ENCODE measurements at regions not wholly inside any gene's neighbourhood (a gene's known extent, or its start where the extent isn't known, plus 50 kb on each side); places are given as distances from the start of the nearest gene placed in this dataset.

DNA sequence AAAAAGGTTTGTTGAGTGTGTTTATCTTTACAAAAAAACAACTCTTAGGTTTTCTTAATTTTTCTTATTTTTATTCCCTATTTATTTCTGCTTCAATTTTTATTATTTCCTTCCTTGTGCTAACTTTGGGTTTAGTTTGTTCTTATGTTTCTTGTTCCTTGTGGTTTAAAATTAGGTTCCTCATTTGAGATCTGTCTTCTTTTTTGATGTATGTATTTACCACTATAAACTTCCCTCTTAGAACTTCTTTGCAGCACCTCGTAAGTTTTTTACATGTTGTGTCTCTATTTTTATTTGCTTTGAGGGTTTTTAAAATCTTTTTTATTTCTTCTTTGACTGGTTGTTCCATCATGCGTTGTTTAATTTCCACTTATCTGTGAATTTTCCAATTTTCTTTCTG, 1217.1 kb upstream of the CELF2 start:
- ATAC-seq = no peak

DNA sequence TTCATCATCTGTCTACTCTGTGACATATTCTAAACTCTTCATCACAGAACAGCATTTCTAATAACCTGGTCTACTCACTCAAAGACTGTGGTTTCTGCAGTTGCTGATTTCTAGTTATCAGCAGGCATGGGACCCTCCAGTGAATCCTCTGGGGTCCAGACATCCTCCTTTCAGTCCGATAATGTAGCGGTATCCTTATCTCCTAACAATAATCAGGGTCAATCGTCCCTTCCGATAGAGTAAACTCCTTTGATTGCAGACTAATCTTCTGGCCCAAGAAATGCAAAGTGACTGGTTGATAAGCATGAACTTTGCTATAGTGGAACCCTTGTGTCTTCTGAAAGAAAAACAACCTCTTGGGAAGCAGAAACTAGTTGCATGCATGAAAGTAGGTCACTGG, 1209.8 kb upstream of the CELF2 start:
- no peaks in the 10 kb centered on the region for H3K36me3 ChIP-seq
- no peak overlapping the region for H3K4me3 ChIP-seq
- no peaks in the 10 kb centered on the region for H3K27me3 ChIP-seq
- H3K9me3 ChIP-seq = no peaks in the 10 kb centered on the region
- TF ChIP-seq CTCF (IDR thresholded peaks at IDR 0.05) = no peak
- 27 to 33% methylated on average over 4 of the region's 4 CpGs for WGBS, 2 donors
- no peak overlapping the region for H3K27ac ChIP-seq
- intact Hi-C loops (cut with DNase I) = no loop called here
- FAIRE-seq (no peak), ATAC-seq (no peak), DNase-seq (no peak)
- H3K4me1 ChIP-seq = no peaks in the 10 kb centered on the region

More for the DNA sequence above, 1217.1 kb upstream of the CELF2 start:
- Histone ChIP-seq H3K9me3 (no peaks in the 10 kb centered on the region), H3K4me1 (no peaks in the 10 kb centered on the region), H3K36me3 (no peaks in the 10 kb centered on the region), H3K27ac (no peak overlapping the region), H3K27me3 (no peaks in the 10 kb centered on the region), H3K4me3 (no peak overlapping the region)
- intact Hi-C loops (cut with DNase I) = no loop called here
- 62 to 72% methylated on average over 2 of the region's 2 CpGs for WGBS, 2 donors
- DNase-seq = no peak
- TF ChIP-seq CTCF (IDR thresholded peaks at IDR 0.05) = no peak
- FAIRE-seq = no peak

DNA sequence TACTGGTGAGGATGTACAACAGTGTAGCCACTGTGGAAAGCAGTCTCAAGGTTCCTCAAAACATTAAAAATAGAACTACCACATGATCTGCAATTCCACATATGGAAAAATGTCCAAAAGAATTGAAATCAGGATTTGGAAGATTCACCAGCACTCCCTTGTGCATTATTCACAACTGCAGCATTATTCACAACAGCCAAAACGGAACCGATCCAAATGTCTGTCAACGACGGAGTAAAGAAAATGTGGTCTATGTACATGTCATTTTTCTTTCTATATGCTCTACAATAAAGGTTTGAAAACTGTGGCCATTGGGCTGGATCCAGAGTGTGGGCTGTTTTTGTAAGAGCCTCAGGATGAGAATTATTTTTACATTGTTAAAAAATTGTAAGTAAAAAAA, 1206.1 kb upstream of the CELF2 start:
- DNase-seq (no peak), ATAC-seq (no peak), FAIRE-seq (no peak)
- no peaks in the 10 kb centered on the region for H3K4me1 ChIP-seq
- no peak for TF ChIP-seq CTCF (IDR thresholded peaks at IDR 0.05)
- no peak overlapping the region for H3K4me3 ChIP-seq
- no peaks in the 10 kb centered on the region for H3K9me3 ChIP-seq
- 90% methylated on average over 4 of the region's 4 CpGs for WGBS, 2 donors
- no peaks in the 10 kb centered on the region for H3K27me3 ChIP-seq
- H3K27ac ChIP-seq = no peak overlapping the region
- intact Hi-C loops (cut with DNase I) = no loop called here
- no peaks in the 10 kb centered on the region for H3K36me3 ChIP-seq

DNA sequence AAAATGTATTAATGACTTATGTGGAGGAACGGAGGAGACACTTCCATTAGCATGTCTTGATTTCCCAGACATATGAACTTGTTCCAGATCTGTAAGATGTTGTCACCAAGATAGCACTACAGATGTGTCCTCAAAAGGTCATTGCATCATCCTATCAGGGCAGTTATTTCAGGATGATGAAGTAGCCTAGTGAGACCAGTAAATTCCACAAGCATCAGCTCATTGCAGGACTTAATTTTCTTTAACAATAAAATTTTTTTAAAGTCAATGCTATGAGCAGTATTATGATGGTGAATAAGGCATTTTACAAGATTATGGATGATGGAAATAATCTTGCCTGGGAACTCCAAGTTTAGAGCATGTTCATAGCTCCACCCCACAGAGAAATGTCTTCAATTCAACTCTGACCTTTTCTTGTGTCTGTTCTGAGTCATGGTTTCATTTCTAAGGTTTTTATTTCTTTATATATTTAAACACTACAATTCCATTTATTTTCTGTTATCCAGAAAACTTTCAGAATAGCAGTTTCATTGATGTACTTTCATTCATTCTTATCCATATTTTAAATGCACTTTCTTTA, 1203.3 kb upstream of the CELF2 start:
- Histone ChIP-seq H3K9me3 (no peaks in the 10 kb centered on the region), H3K4me3 (no peak overlapping the region), H3K36me3 (no peaks in the 10 kb centered on the region), H3K4me1 (no peaks in the 10 kb centered on the region), H3K27ac (no peak overlapping the region), H3K27me3 (no peaks in the 10 kb centered on the region)
- DNase-seq = no peak
- no peak for FAIRE-seq
- ATAC-seq = no peak
- intact Hi-C loops (cut with DNase I) = no loop called here
- no peak for TF ChIP-seq CTCF (IDR thresholded peaks at IDR 0.05)
- 80 to 84% methylated on average over 1 of the region's 1 CpG for WGBS, 2 donors

DNA sequence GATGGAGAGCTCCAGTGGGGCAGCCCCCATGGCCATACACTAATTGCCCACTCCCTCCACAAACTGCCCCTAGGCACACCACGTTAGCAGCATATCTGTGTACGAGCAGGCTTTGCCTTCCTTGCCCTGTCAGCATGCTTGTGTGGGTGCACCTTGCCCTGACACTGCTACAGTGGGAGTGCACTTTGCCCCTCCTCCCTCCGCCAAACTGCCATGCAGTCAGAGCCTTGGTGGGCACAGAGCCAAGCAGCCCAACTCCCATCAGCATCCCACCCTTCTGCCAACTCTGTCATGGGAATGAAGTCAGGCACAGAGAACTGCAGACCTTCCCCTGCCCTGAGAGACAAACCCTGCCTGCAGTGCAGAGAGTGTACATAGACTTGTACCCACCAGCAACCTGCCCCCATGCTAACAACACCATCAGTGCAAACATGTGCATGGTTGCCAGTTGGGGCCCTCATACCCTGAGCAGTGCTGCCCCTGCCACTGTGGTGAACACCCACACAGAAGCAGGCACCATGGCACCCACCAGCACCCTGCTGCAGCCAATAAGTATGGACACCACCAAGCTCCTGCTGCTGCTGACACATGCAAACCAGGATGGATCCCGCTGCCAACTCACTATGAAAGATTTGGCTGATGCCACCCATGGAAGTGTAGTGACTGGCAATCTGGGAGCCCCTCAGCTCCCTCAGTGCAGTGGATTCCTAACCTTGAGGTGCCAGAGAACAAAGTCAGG, 1197.7 kb upstream of the CELF2 start:
- peak in 2 of 6 donors; percentile 19 to 47 for DNase-seq
- Histone ChIP-seq H3K9me3 (no peaks in the 10 kb centered on the region), H3K4me1 (peaks cover 0 to 14% (median 7%) of the 10 kb centered on the region in 3 donors), H3K27ac (no peak overlapping the region), H3K36me3 (no peaks in the 10 kb centered on the region), H3K27me3 (no peaks in the 10 kb centered on the region), H3K4me3 (no peak overlapping the region)
- intact Hi-C loops (cut with DNase I) = no loop called here
- no peak for ATAC-seq
- no peak for FAIRE-seq
- TF ChIP-seq CTCF (IDR thresholded peaks at IDR 0.05) = no peak
- WGBS, 2 donors = 88% methylated on average over 4 of the region's 4 CpGs
